H9 (cell line): ENCODE measurements at regions not wholly inside any gene's neighbourhood (a gene's known extent, or its start where the extent isn't known, plus 50 kb on each side); places are given as distances from the start of the nearest gene placed in this dataset.

Experiments used
- DNase-seq: peaks from one replicate; pipeline ENCODE4 v3.0.0-alpha.2; 2017
- H2AFZ ChIP-seq: one replicate; pipeline ENCODE4 v1.6.1; 2013; ENCODE audit warnings: mild to moderate bottlenecking, low read length, control low read depth, moderate library complexity
- H2AK5ac ChIP-seq: 2 replicates; pipeline ENCODE4 v1.6.1; 2013; ENCODE audit warnings: low read length, control low read depth, mixed read lengths; ENCODE audit not compliant: insufficient read length
- H2BK120ac ChIP-seq: one replicate; pipeline ENCODE4 v1.6.1; 2013; ENCODE audit warnings: low read depth, mild to moderate bottlenecking, low read length, control low read depth, inconsistent platforms; ENCODE audit not compliant: poor library complexity, severe bottlenecking
- H2BK12ac ChIP-seq: 2 replicates; pipeline ENCODE4 v1.6.1; 2013; ENCODE audit warnings: low read length, control low read depth, mixed read lengths, low read depth; ENCODE audit not compliant: insufficient read length
- H2BK15ac ChIP-seq: 2 replicates; pipeline ENCODE4 v1.6.1; 2013; ENCODE audit warnings: low read depth, low read length, control low read depth
- H2BK20ac ChIP-seq: one replicate; pipeline ENCODE4 v1.6.1; 2013; ENCODE audit warnings: low read depth, mild to moderate bottlenecking, low read length, control low read depth, inconsistent platforms; ENCODE audit not compliant: poor library complexity, severe bottlenecking
- H2BK5ac ChIP-seq: 2 replicates; pipeline ENCODE4 v1.6.1; 2013; ENCODE audit warnings: low read length, control low read depth, mixed read lengths; ENCODE audit not compliant: insufficient read length
- H3K14ac ChIP-seq: 2 replicates; pipeline ENCODE4 v1.6.1; 2013; ENCODE audit warnings: low read length, control low read depth; ENCODE audit not compliant: insufficient read depth
- H3K18ac ChIP-seq: 2 replicates; pipeline ENCODE4 v1.6.1; 2013; ENCODE audit warnings: low read depth, mild to moderate bottlenecking, mixed read lengths, low read length, control low read depth; ENCODE audit not compliant: insufficient read length
- H3K23ac ChIP-seq: 2 replicates; pipeline ENCODE4 v1.6.1; 2013; ENCODE audit warnings: low read length, control low read depth, mixed read lengths, low read depth; ENCODE audit not compliant: insufficient read length
- H3K23me2 ChIP-seq: 2 replicates; pipeline ENCODE4 v1.6.1; 2013; ENCODE audit warnings: low read depth, mild to moderate bottlenecking, mixed read lengths, low read length, control low read depth; ENCODE audit not compliant: insufficient read length, poor library complexity, severe bottlenecking
- H3K27ac ChIP-seq: 2 replicates; pipeline ENCODE4 v1.5.1; 2013; ENCODE audit warnings: low read length, control low read depth, mixed read lengths, low read depth; ENCODE audit not compliant: insufficient read length
- H3K27me3 ChIP-seq: 2 replicates; pipeline ENCODE4 v1.6.1; 2013; ENCODE audit warnings: low read length, control low read depth, inconsistent platforms; ENCODE audit not compliant: insufficient read depth
- H3K4ac ChIP-seq: 2 replicates; pipeline ENCODE4 v1.6.1; 2013; ENCODE audit warnings: low read depth, mild to moderate bottlenecking, control low read depth, inconsistent platforms, low read length, moderate library complexity
- H3K4me1 ChIP-seq: 2 replicates; pipeline ENCODE4 v1.6.1; 2013; ENCODE audit warnings: low read length, control low read depth, inconsistent platforms; ENCODE audit not compliant: insufficient read depth
- H3K4me2 ChIP-seq: 2 replicates; pipeline ENCODE4 v1.6.1; 2013; ENCODE audit warnings: low read length, control low read depth, mixed read lengths; ENCODE audit not compliant: insufficient read length, insufficient read depth
- H3K56ac ChIP-seq: 2 replicates; pipeline ENCODE4 v1.6.1; 2013; ENCODE audit warnings: low read depth, mild to moderate bottlenecking, mixed read lengths, low read length, control low read depth; ENCODE audit not compliant: insufficient read length
- H3K79me1 ChIP-seq: 2 replicates; pipeline ENCODE4 v1.6.1; 2013; ENCODE audit warnings: low read depth, mild to moderate bottlenecking, moderate library complexity, low read length, control low read depth, inconsistent platforms; ENCODE audit not compliant: insufficient read depth, poor library complexity, severe bottlenecking
- H3K79me2 ChIP-seq: 2 replicates; pipeline ENCODE4 v1.6.1; 2013; ENCODE audit warnings: low read length, control low read depth, inconsistent platforms; ENCODE audit not compliant: insufficient read depth
- H3K9ac ChIP-seq: 2 replicates; pipeline ENCODE4 v1.6.1; 2013; ENCODE audit warnings: low read length, control low read depth, mixed read lengths; ENCODE audit not compliant: insufficient read length; ENCODE audit errors: extremely low read depth
- H3K9me3 ChIP-seq: one replicate; pipeline ENCODE4 v1.6.1; 2013; ENCODE audit warnings: low read depth, low read length, inconsistent platforms; ENCODE audit not compliant: control insufficient read depth
- H3T11ph ChIP-seq: one replicate; pipeline ENCODE4 v1.6.1; 2013; ENCODE audit warnings: mild to moderate bottlenecking, low read length, control low read depth, inconsistent platforms
- H4K20me1 ChIP-seq: one replicate; pipeline ENCODE4 v1.6.1; 2013; ENCODE audit not compliant: control insufficient read depth, insufficient read length, insufficient read depth
- H4K5ac ChIP-seq: 2 replicates; pipeline ENCODE4 v1.6.1; 2013; ENCODE audit warnings: low read depth, mild to moderate bottlenecking, mixed read lengths, low read length, control low read depth; ENCODE audit not compliant: insufficient read length
- H4K8ac ChIP-seq: replicated peaks from 2 replicates; pipeline ENCODE4 v1.6.1; 2013; ENCODE audit warnings: low read length, control low read depth, mixed read lengths, low read depth; ENCODE audit not compliant: insufficient read length
- H4K91ac ChIP-seq: 2 replicates; pipeline ENCODE4 v1.6.1; 2013; ENCODE audit warnings: low read depth, mild to moderate bottlenecking, moderate library complexity, mixed read lengths, low read length, control low read depth; ENCODE audit not compliant: insufficient read length
- H3K27ac Mint-ChIP-seq, 3 experiments: 2 replicates in 2 of 3; 3 replicates in 1 of 3; pipeline ENCODE4 v1.8.0; 2020 to 2021; ENCODE audit warnings: mixed read lengths in 3 of 3, mild to moderate bottlenecking in 1 of 3, moderate library complexity in 1 of 3
- H3K27me3 Mint-ChIP-seq: 2 replicates; pipeline ENCODE4 v1.8.0; 2021; ENCODE audit warnings: low read depth, mild to moderate bottlenecking, moderate library complexity, mixed read lengths
- H3K36me3 Mint-ChIP-seq, 3 experiments: 2 replicates in 2 of 3; 3 replicates in 1 of 3; pipeline ENCODE4 v1.8.0; 2020 to 2021; ENCODE audit warnings: low read depth in 3 of 3, mixed read lengths in 3 of 3; ENCODE audit not compliant: insufficient read depth in 1 of 3
- H3K4me1 Mint-ChIP-seq, 2 experiments: 2 replicates each; pipeline ENCODE4 v1.8.0; 2020; ENCODE audit warnings: mixed read lengths in 2 of 2
- H3K4me3 Mint-ChIP-seq, 2 experiments: 2 replicates in 1 of 2; 3 replicates in 1 of 2; pipeline ENCODE4 v1.8.0; 2020 to 2021; ENCODE audit warnings: mild to moderate bottlenecking in 2 of 2, mixed read lengths in 2 of 2, moderate library complexity in 1 of 2
- H3K9me3 Mint-ChIP-seq, 2 experiments: 2 replicates in 1 of 2; 3 replicates in 1 of 2; pipeline ENCODE4 v1.8.0; 2020; ENCODE audit warnings: mild to moderate bottlenecking in 2 of 2, mixed read lengths in 2 of 2, moderate library complexity in 1 of 2
- WGBS: extraction: QIAGEN DNeasy Blood & Tissue Kit; methylation state at CpG from one replicate; pipeline ENCODE4 v1.1.7; 2013; ENCODE audit warnings: missing lambda C conversion rate, low lambda C conversion rate, mixed read lengths; ENCODE audit not compliant: insufficient read length; ENCODE audit errors: extremely low coverage; 5-methylcytosine and 5-hydroxymethylcytosine counted together
- TF ChIP-seq, protein P1 (sequence below): fragments of 200-600 bp; sonication (generic); conservative IDR thresholded peaks from 3 replicates; pipeline ENCODE4 v1.8.0; 2021; ENCODE audit warnings: antibody characterized with exemption, mild to moderate bottlenecking

DNA sequence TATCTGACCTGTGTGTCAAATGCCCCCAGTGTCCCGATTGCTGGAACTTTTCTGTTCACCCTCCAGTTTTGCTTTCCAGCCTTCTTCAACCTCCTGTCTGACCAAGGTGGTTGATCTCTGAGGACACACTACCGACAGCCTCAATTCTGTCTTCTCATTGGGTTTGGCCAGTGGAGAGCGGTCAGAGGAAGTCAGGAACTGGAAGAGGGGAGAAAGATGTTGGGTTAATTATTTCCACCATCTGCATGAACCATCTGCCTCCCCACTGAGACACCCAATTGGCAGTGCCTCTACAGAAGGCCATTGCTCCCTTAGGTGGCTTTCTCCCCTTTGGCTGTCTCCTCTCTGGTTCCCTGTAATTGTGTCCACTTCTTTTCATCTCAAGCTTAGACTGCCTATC, 154.3 kb upstream of the RAI14 start:
- Histone ChIP-seq H4K5ac (no peak overlapping the region), H2AK5ac (no peak overlapping the region), H3K14ac (no peak overlapping the region), H3K4me1 (no peaks in the 10 kb centered on the region), H3K4me2 (no peak overlapping the region), H3K79me2 (no peaks in the 10 kb centered on the region), H2BK120ac (no peak overlapping the region), H3T11ph (no peak overlapping the region), H2BK15ac (no peak overlapping the region), H3K56ac (no peak overlapping the region), H2BK5ac (no peak overlapping the region), H3K9me3 (no peaks in the 10 kb centered on the region), H3K23ac (no peak overlapping the region), H4K20me1 (no peaks in the 10 kb centered on the region), H4K91ac (no peak overlapping the region), H4K8ac (no peak overlapping the region), H3K9ac (no peak overlapping the region), H3K4ac (no peak overlapping the region), H2BK12ac (no peak overlapping the region), H2BK20ac (no peak overlapping the region), H3K27ac (no peak overlapping the region), H3K18ac (no peak overlapping the region), H3K79me1 (no peaks in the 10 kb centered on the region), H3K27me3 (no peaks in the 10 kb centered on the region), H2AFZ (no peak overlapping the region), H3K23me2 (no peaks in the 10 kb centered on the region)
- H3K4me1 Mint-ChIP-seq = peaks cover 17 to 19% of the 10 kb centered on the region in 2 experiments
- DNase-seq = no peak
- WGBS = no CpG with 5 or more reads among the region's 3 CpGs
- peaks cover 1% of the 10 kb centered on the region for H3K27me3 Mint-ChIP-seq
- H3K4me3 Mint-ChIP-seq = no peak overlapping the region
- TF ChIP-seq, protein P1, sequence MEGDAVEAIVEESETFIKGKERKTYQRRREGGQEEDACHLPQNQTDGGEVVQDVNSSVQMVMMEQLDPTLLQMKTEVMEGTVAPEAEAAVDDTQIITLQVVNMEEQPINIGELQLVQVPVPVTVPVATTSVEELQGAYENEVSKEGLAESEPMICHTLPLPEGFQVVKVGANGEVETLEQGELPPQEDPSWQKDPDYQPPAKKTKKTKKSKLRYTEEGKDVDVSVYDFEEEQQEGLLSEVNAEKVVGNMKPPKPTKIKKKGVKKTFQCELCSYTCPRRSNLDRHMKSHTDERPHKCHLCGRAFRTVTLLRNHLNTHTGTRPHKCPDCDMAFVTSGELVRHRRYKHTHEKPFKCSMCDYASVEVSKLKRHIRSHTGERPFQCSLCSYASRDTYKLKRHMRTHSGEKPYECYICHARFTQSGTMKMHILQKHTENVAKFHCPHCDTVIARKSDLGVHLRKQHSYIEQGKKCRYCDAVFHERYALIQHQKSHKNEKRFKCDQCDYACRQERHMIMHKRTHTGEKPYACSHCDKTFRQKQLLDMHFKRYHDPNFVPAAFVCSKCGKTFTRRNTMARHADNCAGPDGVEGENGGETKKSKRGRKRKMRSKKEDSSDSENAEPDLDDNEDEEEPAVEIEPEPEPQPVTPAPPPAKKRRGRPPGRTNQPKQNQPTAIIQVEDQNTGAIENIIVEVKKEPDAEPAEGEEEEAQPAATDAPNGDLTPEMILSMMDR = no peak
- no peak overlapping the region for H3K27ac Mint-ChIP-seq
- H3K36me3 Mint-ChIP-seq = no peaks in the 10 kb centered on the region
- H3K9me3 Mint-ChIP-seq = no peaks in the 10 kb centered on the region
